22Rv1 (cell line): ENCODE measurements at regions not wholly inside any gene's neighbourhood (a gene's known extent, or its start where the extent isn't known, plus 50 kb on each side); places are given as distances from the start of the nearest gene placed in this dataset.

ENCODE experiments used
- CTCF ChIP-seq: fragments of 450-650 bp; IDR thresholded peaks from 2 replicates; pipeline ENCODE4 v1.5.1; 2017; ENCODE audit warnings: mild to moderate bottlenecking
- ZFX ChIP-seq: fragments of 450-650 bp; IDR thresholded peaks from 2 replicates; pipeline ENCODE4 v1.6.1; 2017; ENCODE audit warnings: antibody characterized with exemption, borderline replicate concordance

- TF ChIP-seq CTCF (no peak), ZFX (no peak)
These were observed 94.6 kb upstream of the SCAF11 start for GRCh38 chr12:46084666-46085631.
